HG03139 (cell line): ENCODE measurements at regions not wholly inside any gene's neighbourhood (a gene's known extent, or its start where the extent isn't known, plus 50 kb on each side); places are given as distances from the start of the nearest gene placed in this dataset.
"Not testable (repeated sequence)": the region's sequence is repeated elsewhere in the genome, so short reads cannot be mapped to it uniquely, and the experiment has no call there.

ENCODE experiments used
- ATAC-seq: cut with Tn5 transposase; IDR thresholded peaks from one replicate; pipeline ENCODE4 v1.9.1; 2021; ENCODE audit not compliant: unreplicated experiment

DNA sequence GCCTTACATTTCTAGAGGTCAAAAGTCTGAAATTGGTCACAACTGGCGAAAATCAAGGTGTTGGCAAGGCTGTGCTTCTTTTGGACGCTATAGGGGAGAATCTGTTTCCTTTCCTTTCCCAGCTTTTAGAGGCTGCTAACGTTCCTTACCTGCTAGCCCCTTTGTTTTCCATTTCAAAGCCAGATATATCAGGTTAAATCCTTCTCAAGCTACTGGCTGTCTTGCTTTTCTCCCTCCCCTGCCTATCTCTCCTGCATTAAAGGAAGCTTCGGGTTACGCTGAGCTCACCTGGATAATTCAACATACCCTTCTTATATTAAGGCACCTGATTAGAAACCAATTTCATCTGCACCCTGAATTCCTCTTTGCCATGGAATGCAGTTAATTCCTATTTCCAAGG is 1569.7 kb upstream of the SLC10A2 start:
- no peak for ATAC-seq

- ATAC-seq: no peak
Measured at GRCh38 chr13:104634016-104634415, 1567.8 kb upstream of the SLC10A2 start.

DNA sequence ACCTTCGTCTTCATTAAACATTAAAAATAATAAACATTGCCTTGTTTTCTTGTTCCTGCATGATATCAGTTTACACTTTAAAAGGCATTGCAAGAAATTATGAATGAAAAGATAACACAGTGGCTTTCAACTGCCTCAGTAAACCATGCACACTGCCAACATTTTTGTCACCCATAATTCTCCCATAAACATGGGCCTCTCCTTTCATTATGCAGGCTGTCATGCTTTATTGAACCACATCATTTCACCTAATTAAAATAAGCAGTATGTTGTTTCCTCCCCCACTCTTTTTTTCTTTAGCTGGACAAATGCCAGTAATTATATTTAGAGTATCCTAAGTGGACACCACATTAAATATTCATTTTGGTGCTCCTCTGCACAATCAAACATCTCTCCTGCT is 1566.5 kb upstream of the SLC10A2 start:
- ATAC-seq: no peak

GRCh38 chr13:104625201-104625600 is 1559.0 kb upstream of the SLC10A2 start:
- no peak for ATAC-seq

DNA sequence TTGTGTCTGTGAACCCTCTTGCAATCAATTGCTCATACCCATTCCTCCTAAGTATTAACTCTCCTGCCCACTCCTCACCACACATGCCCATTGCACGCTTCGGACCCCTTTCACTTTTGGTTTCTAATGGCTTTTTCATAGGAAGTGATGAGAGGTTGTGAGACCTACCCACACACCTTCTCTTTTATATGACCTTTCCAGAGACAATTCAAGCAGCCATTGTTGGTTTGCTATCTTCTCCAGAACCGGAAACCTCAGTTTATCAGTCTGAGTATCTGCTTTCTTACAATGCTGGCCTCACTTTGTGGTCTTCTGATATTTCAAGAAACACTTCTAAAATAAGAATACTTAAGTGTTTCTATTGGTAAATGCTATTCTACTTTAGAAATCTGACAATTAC is 1550.8 kb upstream of the SLC10A2 start:
- ATAC-seq: no peak

DNA sequence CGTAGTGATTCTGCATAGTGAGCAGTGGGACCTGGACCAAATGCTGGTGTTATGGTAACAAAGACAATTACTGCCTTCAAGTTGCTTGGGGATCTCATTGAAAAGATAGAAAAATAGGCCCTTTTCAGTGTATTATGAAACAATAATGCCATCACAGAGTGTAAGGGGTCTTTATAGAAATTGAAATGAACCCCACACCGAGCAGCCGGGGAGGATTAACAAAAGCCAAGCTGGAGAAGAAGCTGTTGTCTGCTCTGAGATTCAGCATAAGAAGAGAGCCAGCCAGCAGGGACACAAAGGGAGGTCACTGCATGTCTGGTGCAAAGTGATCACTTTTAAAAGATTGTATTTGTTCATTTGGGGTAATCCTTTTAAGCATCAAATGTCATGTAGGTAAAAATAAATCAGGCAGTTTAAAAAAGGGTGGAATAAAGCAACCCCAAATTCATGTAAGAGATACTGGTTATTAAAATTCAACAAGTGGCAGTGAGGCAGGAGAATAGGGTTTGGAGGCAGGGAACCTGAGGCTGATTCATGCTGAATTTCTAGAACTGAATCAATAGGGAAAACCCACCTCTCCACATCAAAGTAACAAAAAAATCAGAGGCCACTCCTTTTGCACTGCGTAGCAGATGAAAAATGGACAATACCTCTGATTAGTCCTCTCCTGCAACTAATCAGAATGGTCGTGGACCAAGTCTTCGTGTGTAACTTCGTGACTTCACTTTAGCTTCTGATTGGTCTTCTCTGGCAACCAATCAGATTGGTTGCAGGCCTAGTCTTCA is 1548.3 kb upstream of the SLC10A2 start:
- no peak for ATAC-seq

DNA sequence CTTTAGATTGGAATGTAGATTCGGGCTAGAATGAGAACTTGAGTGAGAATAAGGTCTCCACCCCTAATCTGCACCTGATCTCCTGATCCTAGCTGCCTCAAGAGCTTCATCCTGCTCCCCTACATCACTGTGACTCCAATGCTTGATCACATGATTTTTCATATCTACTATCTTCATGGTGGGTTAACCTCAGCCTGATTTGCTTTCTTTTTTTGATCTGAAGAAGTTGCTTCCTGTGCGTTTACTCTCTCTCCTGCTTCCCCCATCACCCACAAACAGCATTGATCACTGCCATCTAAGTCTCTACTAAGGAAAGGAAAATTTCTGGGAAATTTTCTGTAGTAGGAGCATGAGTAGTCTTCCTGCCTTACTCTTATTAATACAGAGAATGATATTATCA is 1542.1 kb upstream of the SLC10A2 start:
- ATAC-seq: no peak

DNA sequence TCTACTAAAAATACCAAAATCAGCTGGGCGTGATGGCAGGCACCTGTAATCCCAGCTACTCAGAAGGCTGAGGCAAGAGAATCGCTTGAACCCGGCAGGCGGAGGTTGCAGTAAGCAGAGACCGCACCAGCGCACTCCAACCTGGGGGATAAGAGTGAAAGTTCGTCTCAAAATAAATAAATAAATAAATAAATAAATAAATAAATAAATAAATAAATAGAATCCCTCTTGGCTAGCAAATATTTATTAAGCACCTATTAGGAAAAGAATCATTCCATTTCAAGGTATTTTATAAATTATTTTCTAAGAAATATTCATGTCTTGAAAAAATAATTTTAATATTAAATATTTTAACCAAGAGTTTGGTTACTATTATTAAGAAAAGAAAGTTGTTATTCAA is 1539.2 kb upstream of the SLC10A2 start:
- not testable (repeated sequence) for ATAC-seq

GRCh38 chr13:104597546-104598180 is 1531.4 kb upstream of the SLC10A2 start:
- ATAC-seq: no peak

GRCh38 chr13:104595511-104595910 is 1529.3 kb upstream of the SLC10A2 start:
- ATAC-seq: no peak

- ATAC-seq: no peak
Measured at GRCh38 chr13:104594806-104595205, 1528.6 kb upstream of the SLC10A2 start.

GRCh38 chr13:104593693-104594092 is 1527.5 kb upstream of the SLC10A2 start:
- no peak for ATAC-seq

GRCh38 chr13:104593251-104593576 is 1527.0 kb upstream of the SLC10A2 start:
- no peak for ATAC-seq

DNA sequence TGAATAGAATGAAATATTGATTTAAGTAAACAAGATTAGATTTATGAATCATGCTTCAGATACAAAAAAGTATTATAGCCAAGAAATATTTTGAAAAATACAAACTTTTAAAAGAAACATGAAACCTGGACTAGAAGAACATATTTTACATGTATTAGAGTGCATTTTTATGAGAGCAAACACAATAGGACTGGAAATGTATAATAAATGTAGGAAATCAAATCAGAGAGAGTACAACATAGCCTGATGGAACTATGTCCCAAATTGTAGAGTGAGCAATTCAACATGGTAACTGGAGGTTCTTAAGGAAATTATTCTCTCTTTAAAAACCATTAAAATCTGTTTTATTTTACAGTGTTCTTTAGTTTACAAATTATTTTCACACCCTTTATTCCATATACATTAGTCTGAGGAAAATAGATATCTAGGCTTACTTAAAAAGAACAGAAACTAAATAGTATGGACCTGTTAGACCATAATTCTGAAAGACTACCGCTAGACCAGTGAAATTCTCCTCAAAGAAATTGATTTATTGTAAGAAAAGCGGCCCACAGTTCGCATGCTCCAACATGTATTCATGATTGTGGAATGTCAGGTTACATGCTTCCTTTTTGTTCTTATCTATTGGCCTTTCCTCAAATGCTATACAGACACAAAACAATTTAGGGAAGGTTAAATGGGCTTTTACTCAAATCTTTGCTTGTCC is 1526.5 kb upstream of the SLC10A2 start:
- ATAC-seq: no peak

GRCh38 chr13:104592127-104592526 is 1525.9 kb upstream of the SLC10A2 start:
- ATAC-seq: no peak

DNA sequence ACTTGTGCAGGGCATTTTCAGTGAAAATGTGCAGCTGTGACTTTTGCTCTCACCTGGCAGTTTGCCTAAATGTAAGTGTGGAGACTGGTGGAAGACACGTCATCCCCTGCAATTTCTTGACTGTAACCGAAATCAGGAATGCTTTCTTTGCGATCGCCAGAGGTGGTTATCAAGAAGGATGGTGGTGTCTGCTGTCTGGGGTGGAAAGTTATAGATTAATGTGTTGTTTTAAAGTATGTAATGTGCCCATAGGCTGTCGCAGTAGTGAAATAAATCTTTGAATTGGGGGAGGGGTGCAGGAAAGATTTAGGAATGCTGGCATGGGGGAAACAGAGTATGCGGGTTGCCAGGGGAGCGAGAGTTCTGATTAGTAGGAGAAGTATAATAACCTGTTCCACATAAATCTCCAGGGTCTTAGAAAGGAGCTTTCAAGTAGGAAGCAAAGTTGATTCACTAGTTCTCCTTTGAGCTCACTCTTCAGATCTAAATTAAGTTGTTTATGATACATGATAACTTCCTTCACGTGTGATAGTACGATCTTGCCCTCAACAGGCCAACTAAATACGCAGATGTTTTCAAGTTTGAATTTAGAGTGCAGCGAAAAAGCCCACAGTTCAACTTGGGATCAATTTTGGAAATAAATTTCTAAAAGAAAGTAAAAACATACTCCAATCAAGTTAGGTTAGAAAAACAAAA is 1520.0 kb upstream of the SLC10A2 start:
- no peak for ATAC-seq

DNA sequence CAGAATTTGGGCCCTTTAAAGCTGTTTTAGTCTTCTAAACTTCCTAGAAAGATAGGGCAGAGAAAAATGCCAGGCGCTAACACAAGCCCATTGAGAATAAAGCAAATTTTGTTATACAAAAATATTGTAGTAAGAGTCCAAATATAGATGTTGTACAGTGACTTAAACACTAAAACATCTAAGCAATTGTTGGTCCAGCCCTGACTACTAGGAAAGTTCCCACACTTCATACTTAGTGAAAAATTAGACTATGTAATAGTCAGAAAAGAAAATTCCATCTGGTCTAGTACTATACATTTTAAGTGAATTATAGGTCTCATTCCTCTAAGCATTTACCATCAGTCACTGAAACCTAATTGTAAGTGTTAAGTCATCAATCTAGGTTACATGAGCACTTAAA is 1518.3 kb upstream of the SLC10A2 start:
- ATAC-seq: no peak

- ATAC-seq: no peak
Measured at GRCh38 chr13:104580931-104581330, 1514.7 kb upstream of the SLC10A2 start.

DNA sequence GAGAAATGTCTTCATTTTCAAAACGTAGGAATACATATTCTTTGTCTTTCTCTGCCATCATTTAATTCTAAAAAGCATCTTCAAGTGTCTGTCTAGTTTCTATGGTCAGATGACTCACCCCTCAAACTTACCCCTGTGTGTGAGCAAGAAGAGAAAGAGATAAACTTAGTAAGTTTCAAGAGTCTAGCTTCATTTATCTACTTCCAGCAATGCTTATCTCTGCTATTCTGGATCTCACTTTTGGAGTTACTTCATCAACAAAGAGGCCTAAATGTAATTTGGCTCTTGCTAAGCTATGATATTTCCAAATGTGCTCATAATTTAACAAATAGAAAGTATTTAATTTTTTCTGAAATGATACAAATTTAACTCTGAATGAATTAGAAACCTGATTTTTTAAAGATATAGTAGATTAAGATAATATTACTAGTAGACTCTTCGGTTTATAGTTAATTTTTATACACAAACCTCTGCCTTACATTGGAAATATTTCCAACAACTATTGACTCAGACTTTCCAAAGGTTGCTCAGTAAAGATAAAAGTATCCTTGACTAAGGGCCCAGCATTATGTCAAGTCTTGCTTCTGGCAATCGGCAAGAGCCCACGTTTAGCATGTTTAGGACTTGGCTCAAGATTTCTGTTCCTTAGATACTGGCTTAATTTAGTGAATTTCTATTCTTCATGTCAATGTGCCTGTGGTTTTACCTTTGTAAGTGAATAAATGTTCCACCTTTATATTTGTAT is 1511.0 kb upstream of the SLC10A2 start:
- ATAC-seq: no peak

DNA sequence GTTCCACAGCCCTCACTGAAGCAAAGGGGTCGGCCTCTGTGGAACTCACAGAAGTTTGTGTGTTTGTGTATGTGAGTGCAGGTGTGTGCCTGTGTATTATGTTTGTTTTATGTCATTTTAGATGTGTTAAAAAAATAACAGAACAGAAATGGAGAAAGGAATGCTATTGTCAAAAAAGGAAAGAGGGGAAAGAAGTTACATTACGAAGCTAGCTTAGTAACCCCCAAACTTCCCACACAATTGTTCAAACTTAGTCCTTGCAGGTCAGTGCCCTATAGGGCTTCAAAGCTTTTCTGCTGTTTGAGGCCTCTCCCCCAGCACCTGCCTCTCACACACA is 1505.6 kb upstream of the SLC10A2 start:
- ATAC-seq: no peak
